ENCODE measurements at regions not wholly inside any gene's neighbourhood (a gene's known extent, or its start where the extent isn't known, plus 50 kb on each side); places are given as distances from the start of the nearest gene placed in this dataset.

DNA sequence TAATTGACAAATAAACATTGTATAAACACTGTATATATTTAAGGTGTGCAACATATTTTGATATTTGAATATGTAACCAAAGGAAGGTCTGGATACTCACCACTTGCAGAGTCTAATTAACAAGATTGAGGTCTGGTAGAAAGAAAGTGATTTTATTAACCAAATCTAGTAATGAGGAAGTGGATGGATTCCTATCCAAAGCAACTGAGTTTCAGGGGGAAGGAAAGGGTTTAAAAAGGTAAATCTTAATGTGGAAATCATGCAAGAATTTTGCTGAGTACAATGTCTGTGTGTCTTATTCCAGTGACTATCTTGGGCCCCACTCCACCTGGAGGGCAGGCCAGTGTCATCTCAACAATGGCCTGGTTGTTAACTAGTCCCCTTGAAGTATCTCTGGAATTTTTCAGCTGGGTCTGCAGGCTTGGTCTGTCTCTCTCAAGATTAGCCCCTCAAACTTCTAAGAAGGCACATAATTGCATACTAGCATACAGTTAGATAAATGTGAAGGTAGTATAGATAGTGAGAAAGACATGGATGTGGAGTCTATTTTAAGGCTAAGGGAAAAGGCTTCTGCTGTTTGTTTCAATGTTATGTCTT lies 262.7 kb upstream of the RGS18 start:
- DNase-seq (ENCODE audit: low spot score): no peak

DNA sequence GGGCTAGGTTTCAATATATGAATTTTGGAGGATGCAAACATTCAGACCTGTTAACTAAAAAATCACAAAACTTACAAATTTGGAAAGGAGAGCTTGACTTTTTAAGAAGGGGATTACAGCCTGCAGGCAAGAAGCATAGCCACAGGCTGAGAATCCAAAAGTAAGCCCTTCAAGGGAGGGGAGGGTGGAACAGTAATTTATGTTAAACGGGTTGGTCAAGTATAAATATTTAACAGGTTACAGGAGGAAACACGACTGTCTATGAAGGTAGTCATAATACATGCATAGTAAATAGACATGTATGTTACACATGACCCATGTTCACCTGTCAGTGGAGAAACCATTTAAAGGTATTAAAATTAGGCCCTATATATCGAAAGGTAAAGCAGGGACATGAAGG lies 261.1 kb upstream of the RGS18 start:
- DNase-seq (ENCODE audit: low spot score): no peak

GRCh38 chr1:191901651-191902050 lies 256.6 kb upstream of the RGS18 start:
- DNase-seq (ENCODE audit: low spot score): no peak

DNA sequence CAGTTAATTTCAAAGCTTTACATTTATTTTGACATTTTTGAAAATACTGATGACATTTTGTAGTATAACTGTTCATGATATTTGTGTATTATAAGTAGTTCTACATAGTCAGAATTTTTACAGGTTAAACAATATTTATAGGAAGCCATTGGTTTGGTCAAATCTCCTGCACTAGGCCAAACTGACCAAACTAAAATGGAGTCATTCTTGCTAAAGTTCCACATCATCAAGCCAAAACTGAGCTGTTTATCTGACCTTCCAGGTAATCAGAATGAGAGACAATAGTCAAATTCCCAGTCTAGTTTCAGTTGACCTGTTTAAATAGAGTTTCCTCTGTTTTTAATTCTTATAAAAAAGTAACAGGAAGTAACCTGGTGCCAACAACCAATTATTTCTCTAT lies 253.3 kb upstream of the RGS18 start:
- DNase-seq (ENCODE audit: low spot score): no peak

DNA sequence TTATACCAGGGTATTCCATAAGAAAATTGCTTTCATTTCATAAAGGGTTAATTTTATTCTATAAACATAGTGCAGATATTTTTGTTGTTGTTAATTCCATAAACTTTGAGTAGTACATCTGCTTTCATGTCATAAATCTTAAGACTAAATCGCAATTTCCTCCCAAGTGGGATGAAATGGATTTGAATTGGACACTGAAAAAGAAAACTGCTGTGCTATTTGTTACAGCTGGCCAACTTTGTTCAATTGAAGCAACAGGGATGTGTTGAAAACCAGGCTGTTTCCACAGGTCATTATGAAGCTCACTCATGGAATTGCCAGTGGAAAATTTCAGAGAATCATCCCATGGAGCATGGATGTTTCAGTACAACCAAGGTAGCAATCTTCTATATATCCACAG lies 252.5 kb upstream of the RGS18 start:
- no peak for DNase-seq (ENCODE audit: low spot score)

DNA sequence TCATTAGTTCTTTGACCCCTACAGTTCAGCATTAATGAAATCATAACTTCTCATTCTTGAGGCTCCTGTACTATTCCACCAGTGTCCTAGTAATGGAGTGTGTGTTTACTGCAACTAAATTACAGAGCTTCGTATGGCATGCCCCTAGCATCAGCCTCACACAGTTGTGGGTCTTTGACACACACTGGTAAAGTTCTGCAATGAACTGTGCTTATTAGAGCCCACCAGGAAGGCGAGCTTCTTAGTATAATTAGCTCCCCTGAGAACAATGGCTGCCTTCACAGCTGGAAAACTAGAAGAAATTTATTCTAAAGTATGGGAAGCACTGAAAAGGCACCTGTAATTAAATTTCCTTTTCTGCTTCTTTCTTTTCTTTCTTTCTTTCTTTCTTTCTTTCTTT lies 251.1 kb upstream of the RGS18 start:
- DNase-seq (ENCODE audit: low spot score): no peak

GRCh38 chr1:191910245-191910644 lies 248.0 kb upstream of the RGS18 start:
- no peak for DNase-seq (ENCODE audit: low spot score)

DNA sequence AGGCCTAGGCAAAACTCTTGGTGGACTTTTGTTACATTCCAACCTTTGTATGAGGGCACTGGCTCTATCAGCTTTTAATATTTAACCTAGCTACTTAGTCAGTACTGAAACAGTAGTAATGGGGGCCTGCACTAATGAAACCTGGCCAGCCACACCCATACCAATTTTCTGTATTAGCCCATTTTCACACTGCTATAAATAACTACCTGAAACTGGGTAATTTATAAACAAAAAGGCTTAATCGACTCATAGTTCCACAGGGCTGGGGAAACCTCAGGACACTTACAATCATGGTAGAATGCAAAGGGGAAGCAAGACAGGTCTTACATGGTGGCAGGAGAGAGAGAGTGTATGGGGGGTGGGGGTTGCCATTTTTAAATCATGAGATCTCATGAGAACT lies 245.7 kb upstream of the RGS18 start:
- no peak for DNase-seq (ENCODE audit: low spot score)

DNA sequence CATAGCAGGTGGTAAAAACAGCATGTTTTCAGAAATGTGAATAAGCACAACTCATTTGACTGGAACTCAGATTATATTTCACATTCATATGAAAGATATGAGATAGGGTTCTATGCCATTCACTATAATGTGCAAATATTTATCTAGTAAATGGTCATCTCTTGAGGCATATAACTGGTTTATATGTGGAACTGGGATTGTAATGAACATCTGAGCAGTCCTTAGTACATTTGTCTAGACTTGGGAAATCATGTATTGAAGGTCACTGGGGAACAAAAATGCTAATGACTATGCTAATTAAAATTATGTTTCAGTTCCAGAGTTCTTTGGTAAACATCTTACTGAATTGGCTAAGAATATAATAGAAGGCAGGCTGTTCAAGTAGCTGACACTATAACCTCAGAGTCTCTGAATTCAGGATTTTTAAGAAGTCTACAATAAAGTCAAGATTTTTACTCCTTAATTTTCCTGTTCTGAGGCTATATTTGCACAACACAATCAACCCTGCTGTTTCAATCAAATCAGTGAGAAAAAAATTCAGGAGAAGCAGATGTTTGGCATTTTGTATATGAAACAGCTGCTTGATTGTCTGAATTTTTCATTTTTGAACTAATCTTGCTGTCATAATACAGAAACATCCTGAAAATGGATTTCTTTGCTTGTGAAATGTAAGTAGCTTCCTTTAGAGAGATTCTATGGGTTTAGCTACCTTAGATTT lies 244.8 kb upstream of the RGS18 start:
- DNase-seq (ENCODE audit: low spot score): no peak

DNA sequence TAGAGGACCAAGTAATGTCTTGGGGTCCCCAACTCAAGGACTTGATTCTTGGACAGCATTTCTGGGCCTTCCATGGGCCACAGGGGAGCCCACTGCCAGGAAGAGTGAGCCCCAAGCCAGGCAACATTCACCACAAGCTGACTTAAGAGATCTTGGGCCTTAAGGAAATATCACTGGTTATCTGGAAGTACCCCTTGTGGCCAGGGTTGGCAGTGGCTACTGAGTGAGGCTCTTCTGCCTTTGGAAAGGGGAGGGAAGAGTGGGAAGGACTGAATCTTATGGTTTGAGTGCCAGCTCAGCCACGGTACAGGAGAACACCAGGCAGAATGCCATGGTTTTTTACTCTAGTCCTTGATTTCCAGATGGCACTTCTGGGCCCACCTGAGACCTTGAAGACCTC lies 228.9 kb upstream of the RGS18 start:
- no peak for DNase-seq (ENCODE audit: low spot score)

DNA sequence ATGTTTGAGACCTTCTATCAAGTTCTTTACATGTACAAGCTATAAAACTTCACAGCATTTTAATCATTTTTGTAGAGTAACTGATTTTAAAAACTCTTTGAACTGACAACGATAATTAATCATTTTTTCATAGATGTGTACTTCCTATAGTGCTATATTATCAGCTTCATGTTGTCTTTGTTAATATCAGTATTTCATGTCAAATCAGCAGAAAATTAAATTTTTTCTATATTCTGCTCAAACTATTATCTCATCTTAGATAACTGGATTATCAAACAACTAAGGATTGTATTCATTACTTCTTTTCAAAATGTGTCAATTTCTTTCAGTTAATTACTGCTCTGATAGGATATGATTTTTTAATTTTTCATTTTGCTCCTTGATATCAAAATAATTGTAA lies 214.6 kb upstream of the RGS18 start:
- DNase-seq (ENCODE audit: low spot score): no peak

- no peak for DNase-seq (ENCODE audit: low spot score)
Observed at GRCh38 chr1:191953526-191953925, 204.7 kb upstream of the RGS18 start.

DNA sequence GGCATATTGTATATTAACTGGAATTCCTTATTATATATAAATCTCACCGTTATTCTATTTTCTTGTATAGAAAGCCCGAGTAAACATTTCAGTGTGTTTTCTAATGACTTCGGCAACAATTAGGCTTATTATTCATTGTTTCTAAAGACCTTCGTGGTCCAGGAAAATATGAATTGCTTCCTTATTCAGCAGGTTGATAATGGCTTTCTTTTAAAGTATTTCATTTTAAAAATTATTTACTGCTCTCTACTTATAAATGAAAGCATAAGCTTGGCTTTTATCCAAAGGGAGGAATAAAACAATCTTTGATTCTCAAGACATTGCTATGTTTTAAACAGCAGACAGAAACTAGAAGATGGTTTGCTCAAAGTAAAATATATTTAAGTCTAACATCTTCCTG lies 198.4 kb upstream of the RGS18 start:
- no peak for DNase-seq (ENCODE audit: low spot score)

GRCh38 chr1:191963286-191963685 lies 195.0 kb upstream of the RGS18 start:
- no peak for DNase-seq (ENCODE audit: low spot score)

DNA sequence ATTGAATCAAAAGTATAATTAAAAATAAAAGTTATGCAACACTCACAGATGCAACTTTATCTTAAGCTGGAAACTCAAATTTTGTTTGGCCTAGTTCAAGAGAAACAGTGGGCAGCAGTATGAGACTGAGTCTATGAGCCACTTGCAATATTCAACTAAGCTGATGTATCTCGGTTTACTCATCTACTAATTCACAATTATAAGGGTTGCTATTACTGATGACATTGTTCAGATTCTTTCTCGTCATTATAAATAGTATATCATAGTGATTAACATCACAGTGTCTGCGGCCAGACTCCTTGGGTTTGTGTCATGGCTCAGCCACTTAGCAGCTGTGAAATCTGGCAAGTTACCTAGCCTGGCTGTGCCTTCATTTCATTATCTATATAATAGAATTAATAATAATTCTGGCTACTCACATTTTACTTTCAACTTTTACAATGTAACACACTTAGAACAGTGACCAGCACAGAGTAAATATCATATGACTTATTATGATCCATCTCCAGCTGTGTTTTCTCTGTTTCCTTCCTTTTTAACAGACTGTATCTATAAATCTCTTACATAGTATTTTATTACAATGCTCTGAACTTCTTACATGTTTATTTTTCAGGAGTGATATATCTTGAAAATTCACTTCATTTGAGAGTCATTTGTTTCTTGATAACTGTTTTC lies 194.3 kb upstream of the RGS18 start:
- no peak for DNase-seq (ENCODE audit: low spot score)

DNA sequence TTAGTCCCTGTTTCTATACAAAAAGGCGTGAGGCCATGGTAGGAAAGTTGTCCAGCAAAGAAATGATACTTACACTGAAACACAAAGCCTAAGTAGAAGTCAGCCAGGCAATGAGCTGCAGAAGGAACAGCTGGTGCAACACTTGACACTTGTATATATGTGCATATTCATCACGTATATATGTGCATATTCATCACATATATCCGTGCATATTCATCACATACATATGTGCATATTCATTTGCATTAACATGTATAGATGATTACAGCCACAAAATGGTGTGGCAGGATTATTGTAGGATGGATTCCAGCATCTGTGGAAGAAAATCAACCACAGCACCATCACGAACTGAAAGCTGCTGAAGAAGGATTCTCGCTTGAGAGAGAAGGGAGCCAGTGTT lies 189.0 kb upstream of the RGS18 start:
- DNase-seq (ENCODE audit: low spot score): no peak

DNA sequence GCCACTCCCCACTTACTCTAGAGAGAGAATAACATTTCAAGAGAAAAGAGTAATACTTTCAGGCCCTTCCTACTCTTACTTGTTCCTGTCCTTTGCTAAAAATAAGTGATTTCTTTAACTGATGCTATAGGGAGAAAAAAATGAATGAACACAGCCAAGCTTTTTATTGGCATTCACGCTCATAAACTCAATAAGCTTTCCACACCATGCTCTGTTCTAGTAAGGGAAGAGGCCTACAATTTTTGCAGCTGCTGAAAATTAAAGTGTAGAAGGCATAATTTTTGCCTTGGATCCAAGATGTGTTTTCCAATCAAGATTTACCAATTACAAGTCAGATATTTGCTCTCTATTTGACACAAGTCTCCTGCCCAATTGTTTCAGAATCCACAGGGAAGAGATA lies 188.1 kb upstream of the RGS18 start:
- no peak for DNase-seq (ENCODE audit: low spot score)

DNA sequence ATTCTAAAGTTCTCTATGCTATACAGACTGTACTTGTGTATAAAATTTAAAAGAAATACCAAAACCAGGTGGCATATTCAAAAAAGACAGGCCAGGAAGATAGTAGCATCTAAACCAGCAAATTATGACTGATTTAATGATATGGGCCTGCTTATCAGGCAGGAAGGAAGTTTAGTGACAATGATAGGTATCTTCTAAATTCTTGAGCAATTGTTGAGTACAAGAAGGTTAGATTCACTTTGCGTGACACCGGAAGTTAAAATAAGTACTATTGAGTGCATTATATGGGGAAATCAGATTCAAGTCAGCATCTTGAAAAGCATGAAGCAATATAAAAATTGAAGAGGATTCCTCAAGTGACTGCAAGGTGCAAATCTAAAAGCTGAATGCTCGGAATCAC lies 186.8 kb upstream of the RGS18 start:
- no peak for DNase-seq (ENCODE audit: low spot score)

GRCh38 chr1:191974004-191974403 lies 184.3 kb upstream of the RGS18 start:
- DNase-seq (ENCODE audit: low spot score): no peak

DNA sequence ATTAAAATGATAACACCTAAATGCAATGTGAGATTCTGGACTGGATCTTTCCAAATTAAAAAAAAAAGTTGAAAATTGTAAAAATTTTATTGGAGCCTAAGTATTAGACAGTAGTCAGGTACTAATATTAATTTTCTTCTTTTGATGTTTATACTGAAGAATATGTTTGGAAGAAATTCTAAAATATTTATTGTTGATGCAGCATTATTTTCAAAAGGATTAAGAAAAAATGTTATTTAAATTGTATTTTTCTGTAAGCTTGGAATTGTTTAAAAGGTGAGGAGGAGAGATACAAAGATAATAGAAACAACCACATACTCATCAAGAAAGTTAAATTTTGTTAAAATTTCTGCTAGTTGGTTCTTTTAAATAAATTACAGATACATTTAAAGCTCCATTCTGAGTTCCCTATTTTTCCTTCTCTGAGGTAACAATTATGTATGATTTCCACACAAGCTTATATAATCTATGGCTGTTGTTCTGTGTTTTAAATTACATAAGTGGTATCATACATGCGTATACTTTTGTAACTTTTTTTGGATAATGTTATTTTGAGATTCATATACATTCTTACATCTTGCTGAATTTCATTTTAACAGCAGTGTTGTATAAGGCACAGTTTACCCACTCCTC lies 180.3 kb upstream of the RGS18 start:
- DNase-seq (ENCODE audit: low spot score): no peak

GRCh38 chr1:191984856-191985255 lies 173.4 kb upstream of the RGS18 start:
- DNase-seq (ENCODE audit: low spot score): no peak

GRCh38 chr1:191992118-191992517 lies 166.1 kb upstream of the RGS18 start:
- DNase-seq (ENCODE audit: low spot score): no peak

DNA sequence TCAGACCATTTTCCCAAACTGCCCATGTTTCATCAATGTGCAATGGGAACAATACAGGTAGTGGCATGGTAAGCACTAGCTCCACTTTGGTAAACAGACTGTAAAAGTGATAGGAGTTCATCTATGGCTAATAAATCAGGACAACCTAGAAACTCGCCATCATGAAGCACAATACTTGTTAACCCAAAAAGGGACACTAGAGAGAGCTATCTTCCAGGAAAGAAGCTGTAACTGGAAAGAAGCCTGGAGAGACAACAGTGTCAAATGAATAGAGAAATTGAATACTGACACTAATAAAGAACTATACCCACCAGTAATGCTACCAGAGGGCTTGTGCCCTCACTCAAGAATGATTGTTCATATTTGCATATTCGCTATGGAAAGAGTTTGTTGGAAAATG lies 164.7 kb upstream of the RGS18 start:
- DNase-seq (ENCODE audit: low spot score): no peak

All from GM03348 (cell line).